HepG2 (cell line): ENCODE measurements at regions not wholly inside any gene's neighbourhood (a gene's known extent, or its start where the extent isn't known, plus 50 kb on each side); places are given as distances from the start of the nearest gene placed in this dataset.

Source experiments
- ATAC-seq: fragments of 200-7000 bp; cut with Tn5 transposase; 3 replicates; pipeline ENCODE4 v1.9.1; 2020; ENCODE audit warnings: mild to moderate bottlenecking, moderate library complexity
- BruUV-seq: library from RNA; stranded (reverse); fragments of 400-500 nt; replicated peaks from 2 replicates; lab custom pipeline; 2021; lab: Mats Ljungman, UMichigan
- CTCF ChIA-PET: fragments of 300-600 bp; formaldehyde crosslinking; extraction: SDS; loops from one replicate; lab custom pipeline; 2021; ENCODE audit warnings: low total read pairs, inconsistent platforms, low intra/inter-chr PET ratio; lab: Yijun Ruan, JAX
- POLR2A ChIA-PET: fragments of 350-600 bp; sonication (Branson Sonifier 250); formaldehyde crosslinking; loops from one replicate; lab custom pipeline; 2020; ENCODE audit warnings: antibody characterized with exemption, inconsistent platforms; lab: Yijun Ruan, JAX
- DNase-seq: peaks from one replicate; pipeline ENCODE4 v3.0.0-alpha.2; 2015; ENCODE audit warnings: low spot score
- FAIRE-seq: peaks from 3 replicates; lab custom pipeline; 2011; peaks lifted over from hg19 to GRCh38; lab: Jason Lieb, UNC
- H2AFZ ChIP-seq: one replicate; pipeline ENCODE4 v1.6.1; 2011; ENCODE audit warnings: low read length, inconsistent platforms
- H3K27ac ChIP-seq: fragments of 300-600 bp; 3 replicates; pipeline ENCODE4 v1.8.0; 2011; ENCODE audit warnings: mixed run types, mild to moderate bottlenecking, mixed read lengths, low read length, inconsistent platforms; ENCODE audit not compliant: insufficient read depth; ENCODE audit errors: extremely low read length
- H3K27me3 ChIP-seq, 2 experiments: fragments of 200-600 bp in 1 of 2; 2 replicates in 1 of 2; 3 replicates in 1 of 2; pipeline versions ENCODE4 v1.6.0 to v1.8.0; 2011; ENCODE audit warnings: low read length in 2 of 2, mild to moderate bottlenecking in 2 of 2, moderate library complexity in 2 of 2, inconsistent platforms in 1 of 2; ENCODE audit not compliant: insufficient read depth in 2 of 2, control insufficient read depth in 1 of 2
- H3K36me3 ChIP-seq, 2 experiments: fragments of 200-600 bp in 1 of 2; replicated peaks in 1 of 2; 2 replicates in 1 of 2; 3 replicates in 1 of 2; pipeline versions ENCODE4 v1.5.1 to v1.8.0; 2011; ENCODE audit warnings: low read length in 2 of 2, inconsistent platforms in 1 of 2; ENCODE audit not compliant: insufficient read depth in 2 of 2, control insufficient read depth in 1 of 2
- H3K4me1 ChIP-seq: 2 replicates; pipeline ENCODE4 v1.5.1; 2012; ENCODE audit warnings: low read length, inconsistent platforms; ENCODE audit not compliant: insufficient read depth
- H3K4me2 ChIP-seq: 2 replicates; pipeline ENCODE4 v1.6.0; 2011; ENCODE audit warnings: low read depth, low read length, inconsistent platforms
- H3K4me3 ChIP-seq, 3 experiments: fragments of 200-600 bp in 1 of 3; sonication (generic), shearing (Covaris generic) in 1 of 3; replicated peaks in 1 of 3; 2 replicates each; pipeline ENCODE4 v1.5.1; 2011 to 2016; ENCODE audit warnings: low read length in 3 of 3, inconsistent platforms in 2 of 3, low read depth in 2 of 3, mild to moderate bottlenecking in 2 of 3, control low read depth in 1 of 3, mixed read lengths in 1 of 3; ENCODE audit not compliant: insufficient read depth in 1 of 3
- H3K79me2 ChIP-seq: one replicate; pipeline ENCODE4 v1.6.1; 2011; ENCODE audit warnings: low read length, inconsistent platforms; ENCODE audit not compliant: insufficient read depth
- H3K9ac ChIP-seq: 2 replicates; pipeline ENCODE4 v1.6.0; 2011; ENCODE audit warnings: mild to moderate bottlenecking, low read depth, low read length, inconsistent platforms; ENCODE audit not compliant: insufficient read depth
- H3K9me3 ChIP-seq: 2 replicates; pipeline ENCODE4 v1.5.1; 2012; ENCODE audit warnings: mild to moderate bottlenecking, low read length
- H4K20me1 ChIP-seq: 2 replicates; pipeline ENCODE4 v1.6.0; 2011; ENCODE audit warnings: inconsistent platforms, mild to moderate bottlenecking, low read length, moderate library complexity; ENCODE audit not compliant: insufficient read depth
- ELF3 ChIP-seq: IDR thresholded peaks from 2 replicates; pipeline ENCODE4 v1.6.1; 2016; ENCODE audit warnings: missing genetic modification reagents, missing compliant biosample characterization
- EZH2 ChIP-seq: conservative IDR thresholded peaks from 2 replicates; pipeline ENCODE4 v1.6.1; 2012; ENCODE audit warnings: mild to moderate bottlenecking, low read depth, low read length, moderate library complexity
- ISL2 ChIP-seq: sonication (generic); formaldehyde crosslinking; IDR thresholded peaks from 2 replicates; pipeline ENCODE4 v1.5.0; 2020; ENCODE audit warnings: missing genetic modification reagents
- NFKB2 ChIP-seq: sonication (generic); formaldehyde crosslinking; IDR thresholded peaks from 2 replicates; pipeline ENCODE4 v1.4.0; 2020; ENCODE audit warnings: missing genetic modification reagents, borderline replicate concordance
- PRMT3 ChIP-seq: sonication (generic); formaldehyde crosslinking; IDR thresholded peaks from 2 replicates; pipeline ENCODE4 v1.8.1; 2022; ENCODE audit warnings: low read depth, mild to moderate bottlenecking, moderate library complexity, missing genetic modification reagents, borderline replicate concordance
- RNF2 ChIP-seq: fragments of 450-650 bp; conservative IDR thresholded peaks from 2 replicates; pipeline ENCODE4 v1.6.1; 2016; ENCODE audit warnings: low read depth
- SRSF1 ChIP-seq: fragments of 200-400 bp; formaldehyde crosslinking; optimal IDR thresholded peaks from 2 replicates; pipeline ENCODE3; 2017; ENCODE audit warnings: mild to moderate bottlenecking, low read depth, low read length, moderate library complexity
- ZNF468 ChIP-seq: sonication (generic); formaldehyde crosslinking; IDR thresholded peaks from 2 replicates; pipeline ENCODE4 v1.8.0; 2022; ENCODE audit warnings: mild to moderate bottlenecking, moderate library complexity, missing genetic modification reagents
- ZNF670 ChIP-seq: sonication (generic); formaldehyde crosslinking; IDR thresholded peaks from 2 replicates; pipeline ENCODE4 v1.8.0; 2022; ENCODE audit warnings: mild to moderate bottlenecking, missing genetic modification reagents, borderline replicate concordance
- ZNF790 ChIP-seq: sonication (generic); formaldehyde crosslinking; IDR thresholded peaks from 2 replicates; pipeline ENCODE4 v1.8.0; 2022; ENCODE audit warnings: missing genetic modification reagents, mild to moderate bottlenecking, borderline replicate concordance
- WGBS: methylation state at CpG from one replicate; pipeline ENCODE4 v1.1.6; 2017; ENCODE audit warnings: low lambda C conversion rate; 5-methylcytosine and 5-hydroxymethylcytosine counted together
- in situ Hi-C: cut with HindIII; loops from 2 replicates; pipeline ENCODE4 v1.10.0; 2017; ENCODE audit warnings: low pct_unique_long_range_greater_than_20kb; ENCODE audit not compliant: extremely low pct_ligation_motif_present
- intact Hi-C: fragments of 100-400 bp; cut with micrococcal nuclease; formaldehyde crosslinking; loops from one replicate; pipeline ENCODE4 v1.10.0; 2022; ENCODE audit not compliant: unreplicated experiment
- TF ChIP-seq, protein P1 (sequence below): sonication (generic); formaldehyde crosslinking; IDR thresholded peaks from 2 replicates; pipeline ENCODE4 v1.5.1; 2020; ENCODE audit warnings: mild to moderate bottlenecking, missing genetic modification reagents
- TF ChIP-seq, protein P2 (sequence below): sonication (generic); formaldehyde crosslinking; conservative IDR thresholded peaks from 2 replicates; pipeline ENCODE4 v1.4.0; 2020; ENCODE audit warnings: missing genetic modification reagents

DNA sequence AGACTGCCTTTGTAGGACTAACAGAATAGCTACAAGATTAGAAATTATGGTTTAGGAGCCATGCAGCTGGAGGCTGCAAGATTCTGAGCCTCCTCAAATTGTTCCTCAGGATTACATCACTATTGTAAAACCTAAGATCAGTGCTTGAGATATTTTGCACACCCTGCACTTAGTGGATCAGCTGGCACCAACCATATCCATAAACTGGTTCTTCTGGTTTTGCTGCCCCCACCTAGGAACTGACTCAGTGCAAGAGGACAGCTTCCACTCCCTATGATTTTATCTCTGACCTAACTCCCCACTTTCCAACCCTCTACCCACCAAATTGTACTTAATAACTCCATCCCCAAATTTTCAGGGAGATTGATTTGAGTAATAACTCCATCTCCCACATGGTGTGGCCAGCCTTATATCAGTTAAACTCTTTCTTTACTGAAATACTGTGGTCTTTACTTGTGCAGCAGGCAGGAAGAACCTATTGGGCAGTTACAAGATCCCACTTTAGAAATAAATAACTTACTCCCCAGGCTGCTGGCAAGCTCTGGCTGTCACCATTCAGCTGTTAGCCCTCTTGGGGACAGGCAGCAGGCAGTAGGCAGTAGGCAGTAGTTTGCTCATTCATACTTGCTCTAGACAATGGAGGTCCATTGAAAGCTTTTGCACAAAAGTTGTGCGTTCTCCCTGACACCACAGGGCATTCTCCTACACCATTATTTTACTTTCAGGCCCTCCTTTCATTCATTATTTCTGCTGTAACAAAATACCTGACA is 119.0 kb downstream of the SLC17A6 start:
- Histone ChIP-seq H2AFZ (no peak overlapping the region), H3K9me3 (no peaks in the 10 kb centered on the region), H3K27ac (no peak overlapping the region), H3K27me3 (no peaks in the 10 kb centered on the region; a peak in 1 of 5 replicates), H4K20me1 (no peaks in the 10 kb centered on the region), H3K4me3 (no peak overlapping the region), H3K4me1 (no peaks in the 10 kb centered on the region), H3K4me2 (no peak overlapping the region), H3K9ac (no peak overlapping the region), H3K79me2 (no peaks in the 10 kb centered on the region), H3K36me3 (no peaks in the 10 kb centered on the region)
- intact Hi-C loops (no loop called here), in situ Hi-C loops (no loop called here)
- FAIRE-seq (no peak), DNase-seq (no peak), ATAC-seq (no peak)
- 3% methylated on average over 1 of the region's 1 CpG for WGBS
- ChIA-PET CTCF (no interaction called here), POLR2A (no interaction called here)
- TF ChIP-seq ZNF670 (CRISPR knock-in tag) (no peak), ELF3 (CRISPR knock-in tag) (no peak), RNF2 (no peak), EZH2 (no peak), PRMT3 (CRISPR knock-in tag) (no peak), NFKB2 (CRISPR knock-in tag) (no peak), ZNF468 (CRISPR knock-in tag) (no peak), SRSF1 (no peak), ISL2 (no peak), ZNF790 (no peak)
- TF ChIP-seq, protein P1, sequence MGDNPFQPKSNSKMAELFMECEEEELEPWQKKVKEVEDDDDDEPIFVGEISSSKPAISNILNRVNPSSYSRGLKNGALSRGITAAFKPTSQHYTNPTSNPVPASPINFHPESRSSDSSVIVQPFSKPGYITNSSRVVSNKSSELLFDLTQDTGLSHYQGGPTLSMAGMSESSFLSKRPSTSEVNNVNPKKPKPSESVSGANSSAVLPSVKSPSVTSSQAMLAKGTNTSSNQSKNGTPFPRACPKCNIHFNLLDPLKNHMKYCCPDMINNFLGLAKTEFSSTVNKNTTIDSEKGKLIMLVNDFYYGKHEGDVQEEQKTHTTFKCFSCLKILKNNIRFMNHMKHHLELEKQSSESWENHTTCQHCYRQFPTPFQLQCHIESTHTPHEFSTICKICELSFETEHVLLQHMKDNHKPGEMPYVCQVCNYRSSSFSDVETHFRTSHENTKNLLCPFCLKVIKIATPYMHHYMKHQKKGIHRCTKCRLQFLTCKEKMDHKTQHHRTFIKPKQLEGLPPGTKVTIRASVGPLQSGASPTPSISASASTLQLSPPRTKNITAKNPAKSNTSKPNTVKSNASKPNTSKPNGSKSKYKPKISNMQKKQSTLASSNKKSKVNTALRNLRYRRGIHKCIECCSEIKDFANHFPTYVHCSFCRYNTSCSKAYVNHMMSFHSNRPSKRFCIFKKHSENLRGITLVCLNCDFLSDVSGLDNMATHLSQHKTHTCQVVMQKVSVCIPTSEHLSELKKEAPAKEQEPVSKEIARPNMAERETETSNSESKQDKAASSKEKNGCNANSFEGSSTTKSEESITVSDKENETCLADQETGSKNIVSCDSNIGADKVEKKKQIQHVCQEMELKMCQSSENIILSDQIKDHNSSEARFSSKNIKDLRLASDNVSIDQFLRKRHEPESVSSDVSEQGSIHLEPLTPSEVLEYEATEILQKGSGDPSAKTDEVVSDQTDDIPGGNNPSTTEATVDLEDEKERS (CRISPR knock-in tag) = no peak
- TF ChIP-seq, protein P2, sequence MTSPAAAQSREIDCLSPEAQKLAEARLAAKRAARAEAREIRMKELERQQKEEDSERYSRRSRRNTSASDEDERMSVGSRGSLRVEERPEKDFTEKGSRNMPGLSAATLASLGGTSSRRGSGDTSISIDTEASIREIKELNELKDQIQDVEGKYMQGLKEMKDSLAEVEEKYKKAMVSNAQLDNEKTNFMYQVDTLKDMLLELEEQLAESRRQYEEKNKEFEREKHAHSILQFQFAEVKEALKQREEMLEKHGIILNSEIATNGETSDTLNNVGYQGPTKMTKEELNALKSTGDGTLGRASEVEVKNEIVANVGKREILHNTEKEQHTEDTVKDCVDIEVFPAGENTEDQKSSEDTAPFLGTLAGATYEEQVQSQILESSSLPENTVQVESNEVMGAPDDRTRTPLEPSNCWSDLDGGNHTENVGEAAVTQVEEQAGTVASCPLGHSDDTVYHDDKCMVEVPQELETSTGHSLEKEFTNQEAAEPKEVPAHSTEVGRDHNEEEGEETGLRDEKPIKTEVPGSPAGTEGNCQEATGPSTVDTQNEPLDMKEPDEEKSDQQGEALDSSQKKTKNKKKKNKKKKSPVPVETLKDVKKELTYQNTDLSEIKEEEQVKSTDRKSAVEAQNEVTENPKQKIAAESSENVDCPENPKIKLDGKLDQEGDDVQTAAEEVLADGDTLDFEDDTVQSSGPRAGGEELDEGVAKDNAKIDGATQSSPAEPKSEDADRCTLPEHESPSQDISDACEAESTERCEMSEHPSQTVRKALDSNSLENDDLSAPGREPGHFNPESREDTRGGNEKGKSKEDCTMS (CRISPR knock-in tag) = no peak
- no TSS peak for BruUV-seq
